KMS-11 (cell line): ENCODE measurements at regions not wholly inside any gene's neighbourhood (a gene's known extent, or its start where the extent isn't known, plus 50 kb on each side); places are given as distances from the start of the nearest gene placed in this dataset.

Source experiments
- H2AFZ ChIP-seq: fragments of 200-600 bp; sonication (generic); 2 replicates; pipeline ENCODE4 v1.6.1; 2016; ENCODE audit warnings: antibody characterized with exemption, mixed run types, low read depth
- H3K27ac ChIP-seq: fragments of 200-600 bp; sonication (generic); 2 replicates; pipeline ENCODE4 v1.6.1; 2016; ENCODE audit warnings: mild to moderate bottlenecking, mixed run types
- H3K27me3 ChIP-seq: fragments of 200-600 bp; sonication (generic); 2 replicates; pipeline ENCODE4 v1.6.1; 2017; ENCODE audit warnings: mild to moderate bottlenecking, low read depth, mixed run types, moderate library complexity; ENCODE audit not compliant: insufficient read depth
- H3K36me3 ChIP-seq: fragments of 200-600 bp; sonication (generic); 2 replicates; pipeline ENCODE4 v1.6.1; 2017; ENCODE audit warnings: mild to moderate bottlenecking, mixed run types; ENCODE audit not compliant: insufficient read depth
- H3K4me1 ChIP-seq: fragments of 200-600 bp; sonication (generic); 2 replicates; pipeline ENCODE4 v1.6.1; 2016; ENCODE audit warnings: mild to moderate bottlenecking, low read depth, mixed run types; ENCODE audit not compliant: poor library complexity, severe bottlenecking
- H3K4me2 ChIP-seq: fragments of 200-600 bp; sonication (generic); 2 replicates; pipeline ENCODE4 v1.7.0; 2016; ENCODE audit warnings: mild to moderate bottlenecking, mixed run types
- H3K4me3 ChIP-seq: fragments of 200-600 bp; sonication (generic); IDR thresholded peaks from 2 replicates; pipeline ENCODE4 v1.6.1; 2017; ENCODE audit warnings: low read depth, low read length, mixed read lengths; ENCODE audit not compliant: insufficient read depth
- H3K79me2 ChIP-seq: fragments of 200-600 bp; sonication (generic); 2 replicates; pipeline ENCODE4 v1.6.1; 2016; ENCODE audit warnings: low read depth, mixed run types; ENCODE audit not compliant: insufficient read depth
- H3K9ac ChIP-seq: fragments of 200-600 bp; sonication (generic); 2 replicates; pipeline ENCODE4 v1.6.1; 2016; ENCODE audit warnings: mild to moderate bottlenecking, mixed run types
- H4K20me1 ChIP-seq: fragments of 200-600 bp; sonication (generic); 2 replicates; pipeline ENCODE4 v1.6.1; 2016; ENCODE audit warnings: mild to moderate bottlenecking, mixed run types; ENCODE audit not compliant: insufficient read depth
- CTCF ChIP-seq: fragments of 200-600 bp; sonication (generic); conservative IDR thresholded peaks from 2 replicates; pipeline ENCODE4 v1.6.1; 2017; ENCODE audit warnings: low read depth, mild to moderate bottlenecking, antibody characterized with exemption, low read length, moderate library complexity, mixed read lengths

- no peaks in the 10 kb centered on the region for H4K20me1 ChIP-seq
- no peaks in the 10 kb centered on the region for H3K27me3 ChIP-seq
- no peak overlapping the region for H3K27ac ChIP-seq
- no peak overlapping the region for H3K4me2 ChIP-seq
- TF ChIP-seq CTCF: no peak
- H3K4me1 ChIP-seq: no peaks in the 10 kb centered on the region
- no peak overlapping the region for H3K4me3 ChIP-seq
- no peak overlapping the region for H2AFZ ChIP-seq
- H3K9ac ChIP-seq: no peak overlapping the region
- H3K36me3 ChIP-seq: no peaks in the 10 kb centered on the region
- no peaks in the 10 kb centered on the region for H3K79me2 ChIP-seq
These were observed 251.4 kb downstream of the HS3ST3B1 start for GRCh38 chr17:14552306-14552705.

DNA sequence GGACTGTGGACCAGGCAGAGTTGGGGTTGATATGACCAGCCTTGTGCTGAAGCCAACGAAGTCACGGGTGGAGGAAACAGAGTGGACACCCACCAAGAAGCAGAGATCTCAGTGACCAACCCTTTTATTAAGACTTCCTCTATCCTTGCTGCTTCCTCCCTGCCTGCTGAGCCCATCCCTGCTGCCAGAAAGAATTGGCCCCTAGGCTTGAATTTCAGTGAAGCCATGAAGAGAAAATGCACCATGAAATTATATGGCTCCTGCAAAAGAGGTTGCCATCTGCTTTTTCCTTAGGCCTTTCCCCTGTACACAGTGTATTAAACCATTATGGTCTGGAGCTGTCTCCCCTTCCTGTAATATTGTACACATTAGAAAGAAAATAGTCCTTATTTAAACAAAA lies 246.7 kb downstream of the HS3ST3B1 start:
- Histone ChIP-seq H3K36me3 (no peaks in the 10 kb centered on the region), H3K4me2 (no peak overlapping the region), H3K27ac (no peak overlapping the region), H3K9ac (no peak overlapping the region), H3K4me3 (no peak overlapping the region), H3K4me1 (no peaks in the 10 kb centered on the region), H2AFZ (no peak overlapping the region), H3K79me2 (no peaks in the 10 kb centered on the region), H4K20me1 (no peaks in the 10 kb centered on the region), H3K27me3 (no peaks in the 10 kb centered on the region)
- TF ChIP-seq CTCF: no peak

DNA sequence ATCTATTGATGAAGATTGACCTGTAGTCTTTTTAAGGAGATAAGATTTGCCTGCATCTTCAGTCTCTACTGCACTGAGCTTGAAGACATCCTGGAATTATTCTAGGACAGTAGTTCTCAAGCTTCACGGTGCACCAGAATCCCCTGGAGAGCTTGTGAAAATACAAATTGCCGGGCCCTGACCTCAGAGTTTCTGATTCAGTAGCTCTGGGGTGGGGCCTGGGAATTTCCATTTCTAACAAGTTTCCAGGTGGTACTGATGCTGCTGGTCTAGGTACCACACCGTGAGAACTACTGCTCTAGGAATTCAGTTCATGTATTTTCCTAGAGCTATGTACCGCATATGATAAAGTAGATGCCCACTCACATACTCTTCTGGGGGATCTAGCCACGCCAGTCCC lies 246.1 kb downstream of the HS3ST3B1 start:
- no peaks in the 10 kb centered on the region for H3K4me1 ChIP-seq

GRCh38 chr17:14545156-14545906 lies 244.4 kb downstream of the HS3ST3B1 start:
- Histone ChIP-seq H3K27ac (no peak overlapping the region), H3K4me2 (no peak overlapping the region), H2AFZ (no peak overlapping the region), H3K4me1 (no peaks in the 10 kb centered on the region), H4K20me1 (no peaks in the 10 kb centered on the region), H3K4me3 (no peak overlapping the region), H3K36me3 (no peaks in the 10 kb centered on the region), H3K9ac (no peak overlapping the region), H3K79me2 (no peaks in the 10 kb centered on the region), H3K27me3 (no peaks in the 10 kb centered on the region)
- no peak for TF ChIP-seq CTCF

More for the DNA sequence above, 246.1 kb downstream of the HS3ST3B1 start:
- Histone ChIP-seq H3K4me3 (no peak overlapping the region), H3K9ac (no peak overlapping the region), H3K79me2 (no peaks in the 10 kb centered on the region), H2AFZ (no peak overlapping the region), H3K27ac (no peak overlapping the region), H3K4me2 (no peak overlapping the region), H3K27me3 (no peaks in the 10 kb centered on the region), H3K36me3 (no peaks in the 10 kb centered on the region), H4K20me1 (no peaks in the 10 kb centered on the region)
- TF ChIP-seq CTCF: no peak
